T-helper 17 cell (primary cell): ENCODE measurements at regions not wholly inside any gene's neighbourhood (a gene's known extent, or its start where the extent isn't known, plus 50 kb on each side); places are given as distances from the start of the nearest gene placed in this dataset.

Source experiments
- ATAC-seq: fragments of 150-1000 bp; cut with Tn5 transposase; 2 replicates; pipeline ENCODE4 v1.10.0; 2021; ENCODE audit warnings: mild to moderate bottlenecking, moderate library complexity
- DNase-seq, 3 donors: peaks; one replicate each; pipeline versions ENCODE4 v3.0.0 to v3.0.0-alpha.2; 2020 to 2021
- H3K9me3 ChIP-seq: one replicate; pipeline ENCODE4 v1.7.0; 2013; ENCODE audit warnings: low read length, mild to moderate bottlenecking; ENCODE audit not compliant: control insufficient read depth, poor library complexity, severe bottlenecking
- H3K27ac Mint-ChIP-seq: one replicate; pipeline ENCODE4 v1.8.0; 2022; ENCODE audit warnings: mild to moderate bottlenecking, moderate library complexity, mixed read lengths
- H3K27me3 Mint-ChIP-seq: one replicate; pipeline ENCODE4 v1.8.0; 2022; ENCODE audit warnings: mixed read lengths
- H3K36me3 Mint-ChIP-seq: one replicate; pipeline ENCODE4 v1.8.0; 2022; ENCODE audit warnings: low read depth, mixed read lengths
- H3K4me1 Mint-ChIP-seq: one replicate; pipeline ENCODE4 v1.8.0; 2022; ENCODE audit warnings: mild to moderate bottlenecking, mixed read lengths
- H3K4me3 Mint-ChIP-seq: one replicate; pipeline ENCODE4 v1.8.0; 2022; ENCODE audit warnings: mild to moderate bottlenecking, moderate library complexity, mixed read lengths

DNA sequence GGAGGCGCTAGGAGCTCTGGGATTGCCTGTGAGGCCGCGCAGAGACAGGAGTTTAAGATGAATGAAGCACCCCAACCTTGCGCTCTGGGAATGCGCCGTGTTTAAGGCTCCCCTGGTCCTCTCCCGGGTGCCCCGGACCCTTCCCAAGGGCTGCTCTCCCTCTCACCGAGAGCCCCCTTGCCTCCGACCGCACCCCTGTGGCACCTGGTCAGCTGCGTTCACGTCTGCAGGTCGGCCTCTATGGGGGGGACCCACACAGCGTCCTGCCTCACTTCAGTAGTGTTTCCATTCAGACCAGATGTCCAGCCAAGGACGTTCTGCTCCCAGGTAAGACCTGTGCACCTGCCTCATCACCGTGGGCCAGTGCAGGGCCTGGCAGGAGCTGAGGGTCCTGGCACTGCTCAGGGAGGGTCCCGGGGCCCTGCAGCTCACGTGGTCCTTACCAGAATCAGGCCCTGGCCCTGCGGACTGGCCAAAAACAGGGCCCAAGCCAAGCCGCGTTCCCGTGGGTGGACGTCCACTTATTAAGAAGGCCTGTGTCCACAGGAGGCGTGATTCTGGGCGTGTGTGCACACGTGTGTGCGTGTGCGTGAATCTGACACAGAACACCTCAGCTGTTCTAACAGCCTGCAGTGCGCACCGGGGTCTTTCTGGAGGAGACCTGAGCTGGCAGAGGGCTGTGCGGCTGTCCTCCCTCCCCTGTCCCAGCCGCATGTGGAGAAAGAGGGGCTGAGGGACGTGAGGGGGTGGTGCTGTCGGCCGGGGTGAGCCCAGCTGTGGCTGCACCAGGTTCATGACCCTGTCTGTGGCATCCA is 79.9 kb upstream of the BHLHE23 start:
- ATAC-seq (no peak), DNase-seq (peak in 2 of 3 donors; percentile 1 to 9)
- Mint-ChIP-seq H3K27me3 (peaks cover 41% of the 10 kb centered on the region), H3K36me3 (no peaks in the 10 kb centered on the region), H3K4me1 (no peaks in the 10 kb centered on the region), H3K27ac (no peak overlapping the region), H3K4me3 (no peak overlapping the region)
- no peaks in the 10 kb centered on the region for H3K9me3 ChIP-seq

DNA sequence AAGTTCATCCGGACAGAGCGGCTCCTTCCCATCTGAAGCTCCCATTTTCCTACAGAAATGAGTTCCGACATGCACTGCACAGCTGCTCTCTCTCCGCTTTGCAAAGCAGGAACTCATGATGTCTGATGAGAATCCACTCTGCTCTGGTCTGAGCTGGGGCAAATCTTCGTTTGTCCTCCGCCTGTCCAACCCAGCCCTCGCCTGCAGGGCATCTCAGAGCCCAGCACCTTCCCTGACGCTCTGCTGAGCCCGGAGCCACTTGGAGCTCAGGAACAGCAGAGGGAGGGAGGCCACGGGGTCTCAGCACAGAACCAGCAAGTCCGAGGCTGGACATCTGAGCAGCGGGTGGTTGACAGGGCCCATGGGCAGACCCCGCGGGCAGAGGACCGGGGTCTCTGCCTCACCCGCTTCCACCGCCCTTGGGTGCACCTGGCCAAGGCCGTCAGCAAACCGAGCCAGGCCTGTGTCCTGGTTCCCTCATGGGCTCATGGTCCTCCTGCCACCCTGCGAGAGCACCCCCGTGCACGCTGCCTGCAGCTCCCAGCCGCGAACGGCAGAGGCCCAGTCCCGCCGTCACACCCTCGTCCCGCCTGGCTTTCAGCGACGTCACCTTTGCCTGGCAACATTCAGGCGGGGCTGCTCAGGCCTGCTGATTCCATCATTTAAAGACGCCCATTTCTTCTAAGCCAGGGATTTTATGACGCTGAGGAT is 78.5 kb upstream of the BHLHE23 start:
- no peaks in the 10 kb centered on the region for H3K36me3 Mint-ChIP-seq
- no peak overlapping the region for H3K27ac Mint-ChIP-seq
- ATAC-seq (no peak), DNase-seq (peak in 2 of 3 donors; percentile 2 to 5)
- H3K4me3 Mint-ChIP-seq, result no peak overlapping the region
- H3K9me3 ChIP-seq, result no peaks in the 10 kb centered on the region
- H3K4me1 Mint-ChIP-seq, result no peaks in the 10 kb centered on the region
- H3K27me3 Mint-ChIP-seq, result peaks cover 35% of the 10 kb centered on the region

DNA sequence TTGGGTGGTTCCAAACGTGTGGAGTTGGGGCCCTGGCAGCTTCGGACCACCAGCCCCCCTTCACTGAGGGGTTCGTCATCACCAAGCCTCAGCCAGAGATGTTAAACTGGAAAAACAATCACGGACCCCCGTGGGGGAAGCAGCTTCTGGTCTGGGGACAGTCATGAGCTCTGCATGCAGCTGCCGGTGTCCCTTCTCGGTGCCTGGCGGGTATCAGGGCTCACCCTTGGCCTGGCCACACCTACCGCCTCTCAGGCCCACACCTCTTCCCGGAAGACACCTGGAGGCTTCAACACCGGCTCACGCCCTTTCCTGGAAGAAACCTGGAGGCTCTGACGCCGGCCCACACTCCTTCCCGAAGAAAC is 77.8 kb upstream of the BHLHE23 start:
- ATAC-seq, result no peak
- Mint-ChIP-seq H3K27me3 (peaks cover 35% of the 10 kb centered on the region), H3K4me3 (no peak overlapping the region), H3K27ac (no peak overlapping the region), H3K4me1 (no peaks in the 10 kb centered on the region), H3K36me3 (no peaks in the 10 kb centered on the region)
- no peaks in the 10 kb centered on the region for H3K9me3 ChIP-seq
- peak in 1 of 3 donors; percentile 1 for DNase-seq

DNA sequence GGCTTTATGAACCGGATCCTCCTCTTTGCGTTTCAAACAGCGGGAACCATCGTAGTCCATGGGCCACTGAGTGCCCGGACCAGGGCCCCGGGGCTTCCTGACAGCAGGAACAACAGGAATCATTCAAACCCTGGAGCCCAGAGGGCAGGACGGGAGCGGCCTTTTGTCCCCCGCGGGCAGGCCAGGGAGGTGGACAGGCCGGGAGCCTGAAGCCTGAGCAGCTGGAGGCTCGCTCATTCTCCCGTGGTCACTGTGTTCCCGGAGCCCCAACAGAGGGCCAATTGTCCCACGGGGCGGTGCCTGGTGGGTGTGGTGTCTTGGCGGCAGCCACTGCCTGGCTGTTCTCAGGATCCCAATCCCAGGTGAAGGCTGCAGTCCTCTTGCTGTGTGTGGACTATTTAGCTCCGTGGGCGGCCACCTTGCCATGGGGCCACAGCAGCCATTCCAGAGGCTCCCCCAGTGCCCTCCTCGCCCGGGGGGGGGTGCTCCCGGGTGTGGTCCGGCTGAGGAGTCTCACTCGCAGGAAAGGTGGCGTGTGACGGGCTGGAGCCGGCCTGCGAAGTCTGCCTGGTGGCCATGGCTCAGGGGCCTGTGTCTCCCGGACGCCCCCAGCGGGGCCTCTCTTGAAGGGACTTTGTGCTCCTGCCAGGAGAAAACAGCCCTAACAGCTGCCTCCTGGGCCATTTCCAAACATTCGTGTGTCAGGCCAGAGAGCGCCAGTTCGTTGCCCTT is 77.2 kb upstream of the BHLHE23 start:
- Mint-ChIP-seq H3K36me3 (no peaks in the 10 kb centered on the region), H3K4me3 (no peak overlapping the region), H3K27ac (no peak overlapping the region), H3K27me3 (peaks cover 31% of the 10 kb centered on the region), H3K4me1 (no peaks in the 10 kb centered on the region)
- ATAC-seq, result no peak
- H3K9me3 ChIP-seq, result no peaks in the 10 kb centered on the region
- peak in 1 of 3 donors; percentile 4 for DNase-seq

DNA sequence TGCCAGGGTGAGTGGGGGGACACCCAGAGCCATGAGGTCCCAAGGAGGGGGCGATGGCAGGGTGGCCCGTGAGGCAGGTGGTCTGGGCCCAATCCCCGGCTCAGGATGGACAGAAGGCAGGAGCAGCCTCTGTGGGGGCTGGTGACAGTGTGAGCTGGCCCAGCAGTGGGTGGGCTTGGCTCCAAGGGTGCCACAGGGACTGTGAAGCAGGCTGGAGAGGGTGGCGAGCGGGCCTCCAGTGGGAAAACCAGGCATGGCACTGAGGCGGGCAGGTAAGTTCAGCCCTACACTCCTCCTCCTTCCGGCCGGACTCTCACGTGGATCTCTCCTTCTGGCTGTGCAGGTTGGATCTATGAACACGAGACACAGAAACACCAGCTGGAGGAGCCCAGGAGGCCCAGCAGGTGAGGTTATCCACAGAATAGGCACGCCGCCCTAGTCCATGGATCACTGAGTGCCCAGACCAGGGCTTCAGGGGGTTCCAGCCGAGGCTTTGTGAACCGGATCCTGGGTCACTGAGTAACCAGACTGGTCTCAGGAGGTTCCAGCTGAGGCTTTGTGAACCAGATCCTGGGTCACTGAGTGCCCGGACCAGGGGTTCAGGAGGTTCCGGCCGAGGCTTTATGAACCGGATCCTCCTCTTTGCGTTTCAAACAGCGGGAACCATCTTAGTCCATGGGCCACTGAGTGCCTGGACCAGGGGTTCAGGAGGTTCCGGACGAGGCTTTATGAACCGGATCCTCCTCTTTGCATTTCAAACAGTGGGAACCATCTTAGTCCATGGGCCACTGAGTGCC is 76.4 kb upstream of the BHLHE23 start:
- Mint-ChIP-seq H3K36me3 (peaks cover 3% of the 10 kb centered on the region), H3K4me1 (no peaks in the 10 kb centered on the region), H3K4me3 (no peak overlapping the region), H3K27me3 (peaks cover 28% of the 10 kb centered on the region), H3K27ac (no peak overlapping the region)
- H3K9me3 ChIP-seq, result no peaks in the 10 kb centered on the region
- DNase-seq (no peak), ATAC-seq (no peak)

DNA sequence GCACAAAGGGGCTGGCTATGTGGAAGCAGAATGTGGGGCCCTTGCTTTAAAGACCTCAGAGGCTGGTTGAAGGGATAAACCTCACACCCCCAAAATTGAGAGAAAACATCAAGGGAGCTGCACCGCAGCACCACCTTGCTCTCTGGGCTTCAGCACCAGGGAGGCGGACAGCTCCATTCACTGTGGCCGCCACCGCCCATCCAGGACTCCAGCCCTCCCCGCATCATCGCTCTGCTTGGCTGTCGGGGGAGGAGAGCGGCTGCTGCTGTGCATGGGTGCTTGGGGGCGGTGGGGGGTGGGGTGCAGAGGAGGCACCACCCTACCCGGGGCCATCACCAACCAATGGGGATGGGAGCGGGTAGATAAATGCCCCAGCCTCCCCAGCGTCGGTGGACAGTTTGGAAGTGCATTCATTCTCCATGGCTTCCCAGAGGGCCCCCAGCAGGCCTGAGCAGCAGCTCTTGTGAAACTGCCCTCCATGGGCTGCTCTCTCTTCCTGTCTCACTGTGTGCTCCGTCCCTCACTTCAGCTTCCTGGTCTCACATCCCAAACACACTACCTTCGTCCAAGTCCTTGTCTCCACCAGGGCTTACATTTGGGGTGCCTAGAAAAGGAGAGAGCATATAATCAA is 75.7 kb upstream of the BHLHE23 start:
- ATAC-seq (peak; percentile 35), DNase-seq (peak in 1 of 3 donors; percentile 6)
- peaks cover 21% of the 10 kb centered on the region for H3K27me3 Mint-ChIP-seq
- H3K9me3 ChIP-seq, result no peaks in the 10 kb centered on the region
- peaks cover 3% of the 10 kb centered on the region for H3K36me3 Mint-ChIP-seq
- no peak overlapping the region for H3K4me3 Mint-ChIP-seq
- no peaks in the 10 kb centered on the region for H3K4me1 Mint-ChIP-seq
- H3K27ac Mint-ChIP-seq, result no peak overlapping the region

DNA sequence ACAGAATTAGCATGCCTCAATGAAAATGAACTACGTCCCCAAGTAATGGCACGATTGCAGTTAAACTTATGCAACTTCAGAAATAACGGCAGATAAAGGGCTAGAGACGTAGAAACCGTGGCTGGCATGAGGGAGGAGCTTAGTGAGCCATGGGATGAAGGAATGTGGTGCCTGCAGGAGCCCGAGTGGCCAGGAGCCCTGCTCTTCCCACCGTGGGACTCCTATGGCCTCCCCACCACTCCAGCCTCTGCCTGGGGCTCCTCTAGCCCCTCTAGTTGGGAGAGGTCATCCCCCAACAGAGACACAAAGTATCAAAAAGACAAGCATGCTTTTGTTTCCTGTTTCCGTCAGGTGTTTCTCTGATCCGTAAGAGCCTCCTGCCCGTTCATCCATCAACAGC is 75.1 kb upstream of the BHLHE23 start:
- peaks cover under 1% of the 10 kb centered on the region for H3K9me3 ChIP-seq
- Mint-ChIP-seq H3K27me3 (peaks cover 17% of the 10 kb centered on the region), H3K27ac (no peak overlapping the region), H3K36me3 (peaks cover 3% of the 10 kb centered on the region), H3K4me3 (no peak overlapping the region), H3K4me1 (no peaks in the 10 kb centered on the region)
- DNase-seq (peak in 1 of 3 donors; percentile 1), ATAC-seq (no peak)

DNA sequence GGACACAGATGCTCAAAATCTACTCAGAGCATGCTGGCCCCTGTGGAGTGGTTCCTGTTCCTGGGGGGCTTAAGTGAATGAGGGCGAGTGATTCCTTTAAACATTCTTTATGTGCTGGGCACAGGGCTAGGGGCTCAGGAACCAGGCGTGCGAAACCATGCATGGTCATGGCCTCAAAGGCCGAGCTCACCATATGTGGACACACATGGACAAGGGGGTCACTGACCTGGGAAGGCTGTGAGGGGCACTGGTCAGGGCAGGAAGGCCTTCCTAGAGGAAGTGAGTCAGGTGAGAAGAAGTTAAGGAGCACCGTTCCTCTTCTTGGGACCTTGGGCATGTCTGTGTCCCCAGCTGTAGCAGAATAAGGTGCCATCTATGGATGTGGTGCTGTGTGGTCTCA is 74.6 kb upstream of the BHLHE23 start:
- H3K27ac Mint-ChIP-seq, result no peak overlapping the region
- H3K9me3 ChIP-seq, result peaks cover 4% of the 10 kb centered on the region
- H3K36me3 Mint-ChIP-seq, result peaks cover 3% of the 10 kb centered on the region
- no peak overlapping the region for H3K4me3 Mint-ChIP-seq
- no peak for ATAC-seq
- H3K27me3 Mint-ChIP-seq, result peaks cover 13% of the 10 kb centered on the region
- peak in 1 of 3 donors; percentile 6 for DNase-seq
- H3K4me1 Mint-ChIP-seq, result no peaks in the 10 kb centered on the region

DNA sequence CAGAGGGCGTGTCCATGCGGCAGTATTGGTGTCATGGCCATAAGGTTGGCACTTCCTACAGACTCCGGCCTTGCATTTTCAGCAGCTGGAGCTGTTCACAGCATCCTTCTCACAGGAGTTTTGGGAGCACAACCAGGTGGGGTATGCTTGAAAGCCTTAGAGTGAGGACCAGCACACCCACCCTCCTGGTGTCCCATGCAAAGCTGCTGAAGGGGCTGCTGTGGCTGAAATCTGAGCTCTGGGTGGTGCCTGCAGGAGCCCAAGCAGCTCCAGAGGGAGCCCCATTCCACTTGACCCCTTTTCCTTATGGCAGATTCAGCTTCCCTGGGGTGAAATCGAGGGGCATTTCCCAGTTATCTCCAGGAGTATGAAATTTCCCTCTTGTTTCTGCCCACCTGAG is 74.0 kb upstream of the BHLHE23 start:
- Mint-ChIP-seq H3K36me3 (peaks cover 3% of the 10 kb centered on the region), H3K4me1 (no peaks in the 10 kb centered on the region), H3K4me3 (no peak overlapping the region), H3K27ac (no peak overlapping the region), H3K27me3 (peaks cover 10% of the 10 kb centered on the region)
- peaks cover 4% of the 10 kb centered on the region for H3K9me3 ChIP-seq
- ATAC-seq, result no peak
- no peak for DNase-seq

DNA sequence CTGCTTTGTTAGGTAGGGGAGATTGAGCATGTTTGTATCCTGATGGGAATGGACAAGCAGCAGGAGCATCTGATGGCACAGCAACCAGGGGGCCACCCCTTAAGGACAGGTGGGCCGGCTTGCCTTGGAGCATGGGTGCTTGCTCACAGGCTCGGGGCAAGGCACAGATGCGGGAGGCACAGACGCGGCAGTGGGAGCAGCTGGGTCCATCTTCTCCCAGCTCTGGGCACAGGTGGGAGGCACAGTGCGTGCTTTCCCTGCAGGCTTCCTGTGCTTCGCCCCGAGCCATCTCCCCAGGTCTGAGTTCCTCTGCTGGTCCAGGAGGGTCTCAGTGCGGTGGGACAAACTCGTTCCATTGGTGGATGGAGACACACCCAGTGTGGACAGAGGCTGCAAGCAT is 73.6 kb upstream of the BHLHE23 start:
- ATAC-seq (no peak), DNase-seq (peak in 1 of 3 donors; percentile 8)
- Mint-ChIP-seq H3K27ac (no peak overlapping the region), H3K4me3 (no peak overlapping the region), H3K36me3 (peaks cover 3% of the 10 kb centered on the region), H3K4me1 (no peaks in the 10 kb centered on the region), H3K27me3 (peaks cover 8% of the 10 kb centered on the region)
- peaks cover 4% of the 10 kb centered on the region for H3K9me3 ChIP-seq

DNA sequence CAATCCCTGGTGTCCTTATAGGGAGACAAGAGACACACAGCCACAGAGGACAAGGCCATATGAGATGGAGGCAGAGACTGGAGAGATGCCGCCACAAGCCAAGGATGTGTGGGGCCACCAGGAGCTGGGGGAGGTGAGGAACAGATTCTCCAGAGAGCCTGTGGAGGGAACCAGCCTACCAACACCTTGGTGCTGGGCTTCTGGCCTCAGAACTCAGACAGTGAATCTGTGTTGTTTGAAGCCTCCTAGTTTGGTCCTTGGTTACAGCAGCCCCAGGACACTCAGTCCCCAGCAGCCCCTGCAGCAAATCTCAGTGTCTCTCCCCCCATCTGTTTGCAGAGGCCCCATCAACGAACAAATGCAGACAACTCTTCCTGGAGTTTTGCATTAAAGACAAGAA is 73.2 kb upstream of the BHLHE23 start:
- peaks cover 4% of the 10 kb centered on the region for H3K9me3 ChIP-seq
- H3K27ac Mint-ChIP-seq, result no peak overlapping the region
- peaks cover 3% of the 10 kb centered on the region for H3K36me3 Mint-ChIP-seq
- H3K27me3 Mint-ChIP-seq, result peaks cover 7% of the 10 kb centered on the region
- H3K4me3 Mint-ChIP-seq, result no peak overlapping the region
- DNase-seq (no peak), ATAC-seq (no peak)
- H3K4me1 Mint-ChIP-seq, result no peaks in the 10 kb centered on the region

DNA sequence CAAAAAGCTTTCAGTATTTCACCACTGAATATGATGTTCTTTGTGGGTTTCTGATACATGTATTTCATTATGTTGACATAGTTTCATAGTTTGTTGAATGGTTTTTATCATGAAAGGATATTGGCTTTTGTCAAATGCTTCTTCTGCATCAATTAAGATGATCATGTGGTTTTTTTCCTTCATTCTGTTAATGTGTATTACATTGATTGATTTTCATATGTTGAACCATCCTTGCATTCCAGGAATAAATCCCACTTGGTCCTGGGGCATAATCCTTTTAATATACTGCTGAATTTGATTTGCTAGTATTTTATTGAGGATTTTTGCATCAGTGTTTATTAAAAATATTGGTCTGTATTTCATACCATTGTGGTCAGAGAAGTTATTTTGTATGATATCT is 70.9 kb upstream of the BHLHE23 start:
- Mint-ChIP-seq H3K4me1 (no peaks in the 10 kb centered on the region), H3K27ac (no peak overlapping the region), H3K36me3 (peaks cover 3% of the 10 kb centered on the region), H3K27me3 (peaks cover 15% of the 10 kb centered on the region), H3K4me3 (no peak overlapping the region)
- peaks cover 4% of the 10 kb centered on the region for H3K9me3 ChIP-seq
- ATAC-seq, result no peak
- DNase-seq, result no peak
